ENCODE measurements at regions not wholly inside any gene's neighbourhood (a gene's known extent, or its start where the extent isn't known, plus 50 kb on each side); places are given as distances from the start of the nearest gene placed in this dataset.

DNA sequence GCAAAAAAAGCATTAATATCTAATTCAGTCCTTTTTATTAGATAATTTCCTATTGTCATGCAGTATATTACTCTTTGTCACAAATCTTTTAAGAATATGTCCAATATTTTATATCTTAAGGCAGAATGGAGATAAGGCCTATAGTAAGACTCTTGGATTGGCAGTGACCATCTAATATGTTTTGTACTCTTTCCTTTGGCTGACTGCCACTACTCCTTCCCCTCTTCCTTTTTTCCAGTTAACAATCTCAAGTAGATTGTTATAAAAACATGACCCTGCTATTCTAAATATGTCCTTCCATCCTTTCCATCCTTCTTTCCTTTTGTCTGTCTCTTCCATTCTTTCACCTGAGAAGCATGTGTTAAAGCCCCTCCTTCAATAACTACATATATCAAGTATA is 92.8 kb upstream of the TMEM168 start:
- DNase-seq (ENCODE audit: low read depth) = no peak

DNA sequence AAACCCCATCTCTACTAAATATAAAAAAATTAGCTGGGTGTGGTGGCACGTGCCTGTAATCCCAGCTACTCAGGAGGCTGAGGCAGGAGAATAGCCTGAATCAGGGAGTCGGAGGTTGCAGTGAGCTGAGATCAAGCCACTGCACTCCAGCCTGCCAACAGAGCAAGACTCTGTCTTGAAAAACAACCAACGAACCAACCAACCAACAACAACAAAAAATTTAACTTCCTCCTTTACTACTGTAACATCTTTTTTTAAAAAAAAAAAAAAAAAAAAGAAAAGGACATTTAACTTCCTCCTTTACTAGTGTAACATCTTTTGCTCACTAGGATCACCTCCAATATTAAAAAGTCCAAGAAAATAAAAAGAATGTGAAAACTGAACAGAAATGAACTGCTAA is 92.3 kb upstream of the TMEM168 start:
- DNase-seq (ENCODE audit: low read depth) = no peak

DNA sequence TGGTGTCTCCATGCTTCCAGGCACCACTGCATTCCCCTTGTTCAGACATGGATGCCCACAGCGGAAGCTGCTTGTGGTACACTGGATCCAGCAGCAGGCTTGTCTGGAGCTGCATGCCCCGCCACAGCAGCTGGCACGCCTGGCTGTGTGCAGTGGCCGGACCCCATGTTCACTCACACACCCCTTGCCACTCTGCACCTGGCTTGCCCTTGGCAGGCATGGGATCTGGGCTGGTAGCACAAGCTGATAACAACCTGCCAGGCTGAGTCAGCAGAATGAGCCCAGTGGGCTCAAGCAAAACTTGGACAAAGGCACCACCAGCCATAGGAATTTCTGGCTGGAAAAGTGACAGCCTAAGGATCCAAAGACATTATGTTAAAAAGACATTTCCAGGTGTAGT is 91.8 kb upstream of the TMEM168 start:
- no peak for DNase-seq (ENCODE audit: low read depth)

DNA sequence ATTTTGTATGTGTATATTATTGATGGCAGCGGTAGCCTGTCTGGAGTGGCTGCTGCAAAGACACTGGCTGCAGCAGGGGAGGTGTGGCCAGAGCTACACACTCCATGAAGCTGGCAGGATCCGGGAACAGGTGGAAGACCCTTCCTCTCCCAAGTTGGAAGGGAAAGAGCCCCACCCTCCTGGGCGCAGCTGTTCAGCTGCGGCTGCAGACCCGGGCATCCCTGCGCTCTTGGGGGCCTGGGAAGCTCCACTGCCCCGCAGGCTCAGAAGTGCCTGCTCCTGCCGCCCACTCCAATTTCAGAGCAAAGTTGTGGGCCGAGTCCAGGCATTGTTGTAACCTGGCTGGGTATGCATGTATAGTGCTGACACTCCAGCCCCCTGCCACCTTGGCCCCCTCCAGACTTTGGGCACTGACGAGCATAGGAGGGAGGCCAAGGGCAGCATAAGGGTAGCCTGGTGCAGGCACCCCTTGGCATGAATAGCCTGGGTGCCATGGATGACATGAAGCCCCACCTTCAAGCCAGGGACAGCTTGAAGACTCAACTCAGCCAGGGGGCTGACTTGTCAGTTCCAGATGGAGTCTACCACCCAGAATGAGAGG is 90.7 kb upstream of the TMEM168 start:
- DNase-seq (ENCODE audit: low read depth) = no peak

DNA sequence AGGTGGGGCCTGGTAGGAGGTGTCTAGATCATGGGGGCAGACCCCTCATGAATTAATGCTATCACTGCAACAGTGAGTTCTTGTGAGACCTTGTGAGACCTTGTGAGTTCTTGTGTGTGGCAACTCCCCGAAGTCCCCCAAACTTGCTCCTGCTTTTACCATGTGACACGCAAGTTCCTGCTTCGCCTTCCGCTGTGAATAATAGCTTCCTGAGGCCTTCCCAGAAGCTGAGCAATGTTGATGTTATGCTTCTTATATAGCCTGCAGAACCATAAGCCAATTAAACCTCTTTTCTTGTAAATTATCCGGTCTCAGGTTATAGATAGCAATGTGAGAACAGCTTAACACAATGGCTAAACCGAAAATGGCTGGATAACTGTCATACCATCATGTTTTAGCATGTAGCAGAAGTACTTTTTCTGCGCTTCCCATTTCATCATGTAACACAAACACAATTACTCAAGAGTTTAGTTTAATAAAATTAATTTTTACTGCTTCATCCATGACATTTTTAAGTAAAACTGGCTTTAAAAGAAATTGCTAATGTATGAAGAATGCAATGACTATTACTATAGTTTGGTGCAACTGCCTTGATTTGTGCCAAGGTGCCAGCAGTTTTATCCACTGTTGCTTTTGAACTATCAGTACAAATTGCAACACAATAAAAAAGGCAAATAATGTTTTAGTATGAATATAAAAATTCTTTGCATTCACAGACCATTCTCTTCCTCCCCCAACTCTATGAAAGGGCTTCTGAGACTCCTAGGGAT is 87.7 kb upstream of the TMEM168 start:
- no peak for DNase-seq (ENCODE audit: low read depth)

DNA sequence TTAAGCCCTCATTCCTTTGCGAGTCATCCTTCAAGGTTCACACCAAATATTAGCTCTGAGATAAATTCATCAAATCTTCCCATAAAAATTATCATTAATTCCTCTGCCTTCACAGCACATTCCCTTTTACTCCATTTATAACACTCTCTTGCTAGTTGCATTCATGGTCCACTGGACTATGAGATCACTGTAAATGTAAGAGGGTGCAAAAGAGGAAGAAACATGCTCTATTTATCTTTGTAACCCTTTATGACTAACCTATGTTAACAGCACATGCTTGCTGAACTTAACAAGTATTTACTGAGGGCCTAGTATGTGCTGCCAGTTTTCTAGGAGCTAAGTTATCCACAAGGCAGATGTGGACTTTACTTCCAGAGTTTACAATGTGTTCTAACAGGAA is 86.7 kb upstream of the TMEM168 start:
- DNase-seq (ENCODE audit: low read depth) = no peak

DNA sequence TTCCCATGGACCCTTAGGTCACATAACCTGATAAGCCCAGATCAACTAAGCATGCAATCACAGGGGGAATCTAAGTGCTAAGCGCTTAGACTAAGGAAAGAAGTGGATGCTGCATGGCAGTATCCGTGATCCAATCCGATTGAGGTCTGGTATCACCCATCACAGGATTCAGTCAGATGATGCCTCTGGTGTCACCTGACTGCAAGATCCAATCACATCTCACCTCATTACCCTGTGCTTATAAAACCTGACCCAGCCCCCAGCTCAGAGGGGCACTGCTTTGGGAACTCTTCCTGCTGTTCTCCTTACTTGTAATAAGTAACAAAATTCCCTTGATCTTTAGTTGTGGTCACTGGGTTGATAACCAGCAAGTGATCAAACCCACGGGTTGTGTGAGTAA is 84.7 kb upstream of the TMEM168 start:
- DNase-seq (ENCODE audit: low read depth) = no peak

DNA sequence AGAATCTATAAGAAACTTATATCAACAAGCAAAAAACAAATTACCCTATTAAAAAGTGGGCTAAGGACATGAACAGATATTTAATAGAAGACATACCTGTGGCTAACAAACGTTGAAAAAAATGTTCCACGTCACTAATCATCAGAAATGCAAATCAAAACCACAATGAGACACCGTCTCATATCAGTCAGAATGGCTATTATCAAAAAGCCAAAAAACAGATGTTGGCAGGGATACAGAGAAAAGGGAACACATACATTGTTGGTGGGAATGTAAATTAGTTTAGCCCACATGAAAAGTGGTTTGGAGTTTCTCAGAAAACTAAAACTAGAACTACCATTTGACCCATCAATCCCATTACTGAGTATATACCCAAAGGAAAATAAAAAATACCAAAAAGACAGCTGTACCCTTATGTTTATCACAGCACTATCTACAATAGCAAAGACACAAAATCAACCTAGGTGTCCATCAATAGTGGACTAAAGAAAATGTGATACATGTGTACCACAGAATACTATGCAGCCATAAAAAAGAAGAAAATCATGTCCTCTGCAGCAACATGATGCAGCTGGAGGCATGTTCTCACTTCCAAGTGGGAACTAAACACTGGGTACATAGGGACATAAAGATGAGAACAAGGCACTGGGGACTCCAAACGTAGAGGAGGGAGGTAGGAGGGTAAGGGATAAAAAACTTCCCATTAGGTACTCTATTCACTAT is 83.8 kb upstream of the TMEM168 start:
- no peak for DNase-seq (ENCODE audit: low read depth)

DNA sequence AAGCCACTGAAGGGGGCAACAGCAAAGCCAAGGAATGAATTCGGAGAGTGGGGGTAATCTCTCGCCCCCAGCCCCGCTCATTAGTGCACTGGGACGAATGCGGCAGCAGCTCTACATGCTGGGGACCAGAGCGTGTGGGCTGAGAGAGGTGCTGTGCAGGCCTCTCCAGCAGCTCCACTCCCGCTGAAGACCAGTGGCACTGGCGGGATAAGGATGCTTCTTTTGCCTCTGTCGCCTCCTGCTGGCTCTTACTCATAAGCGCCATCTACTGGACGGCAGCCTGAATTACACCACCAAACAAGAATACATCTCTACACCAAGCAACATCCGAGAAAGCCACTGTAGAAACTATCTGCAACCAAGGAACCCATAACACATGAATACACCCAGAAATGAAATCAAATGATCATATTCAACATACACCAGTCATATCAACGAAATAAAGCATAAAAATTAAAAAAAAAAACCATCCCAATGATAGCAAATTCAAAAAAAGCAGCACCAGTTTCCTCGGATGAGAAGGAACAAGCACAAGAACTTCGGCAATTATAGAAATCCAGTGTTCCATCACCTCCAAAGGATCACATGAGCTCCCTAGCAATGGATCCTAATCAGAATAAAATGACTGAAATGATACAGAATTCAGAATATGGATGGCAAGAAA is 79.0 kb upstream of the TMEM168 start:
- no peak for DNase-seq (ENCODE audit: low read depth)

DNA sequence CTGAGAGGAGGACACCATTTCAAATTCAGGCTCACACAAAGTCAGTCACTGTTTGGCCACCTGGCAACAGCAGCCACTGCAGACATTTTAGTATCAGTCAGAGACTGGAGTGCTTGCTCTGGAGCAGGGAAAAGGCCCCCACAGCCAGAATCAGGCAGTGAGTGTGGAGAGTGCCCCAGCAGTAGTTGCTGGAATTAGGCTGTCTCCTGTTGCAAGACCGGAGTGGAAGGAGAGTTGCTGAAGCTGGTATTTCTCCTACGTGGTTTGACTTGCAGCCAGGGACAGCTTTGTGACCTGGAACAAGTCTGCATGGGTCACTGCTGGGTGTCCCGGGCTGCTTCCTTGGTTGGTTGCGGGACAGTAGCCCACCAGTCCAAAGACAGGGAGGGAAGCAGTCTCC is 78.4 kb upstream of the TMEM168 start:
- no peak for DNase-seq (ENCODE audit: low read depth)

DNA sequence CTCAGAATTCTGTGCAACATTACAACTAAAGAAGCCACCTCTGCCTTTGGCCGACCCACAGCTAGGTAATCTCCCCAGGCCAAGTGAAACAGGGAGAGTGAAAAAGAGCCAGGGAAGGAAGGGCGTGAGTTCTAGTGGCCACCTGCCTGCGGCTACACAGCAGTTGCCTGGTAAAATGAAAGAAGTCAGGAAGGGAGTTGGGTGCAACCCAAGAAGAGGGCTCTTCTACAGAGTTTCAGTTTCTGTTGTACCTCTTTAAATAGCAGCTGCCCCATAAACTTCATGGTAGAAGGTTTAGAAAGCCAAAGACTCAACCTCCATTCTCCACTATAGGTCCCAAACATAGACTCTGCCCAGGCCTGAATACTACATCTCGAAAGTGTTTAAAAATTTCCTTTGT is 76.2 kb upstream of the TMEM168 start:
- DNase-seq (ENCODE audit: low read depth) = no peak

DNA sequence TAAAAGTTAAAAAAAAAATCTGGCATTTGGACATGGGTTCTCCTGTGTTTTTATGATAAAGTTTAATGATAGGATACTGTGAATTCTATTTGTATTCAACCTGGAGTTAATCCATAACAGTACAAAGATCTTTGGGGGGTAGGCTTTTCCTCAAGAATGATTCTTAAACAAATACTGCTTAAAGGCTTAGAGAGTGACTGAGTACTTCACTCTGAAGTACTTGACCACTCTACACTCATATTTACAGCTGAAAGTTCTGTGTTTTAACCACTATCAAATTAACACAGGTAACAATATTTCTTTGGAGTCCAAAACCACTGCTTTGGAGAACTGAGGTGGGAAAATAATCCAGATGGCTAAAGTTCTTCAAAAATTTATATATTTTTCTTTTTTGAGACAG is 74.2 kb upstream of the TMEM168 start:
- no peak for DNase-seq (ENCODE audit: low read depth)

DNA sequence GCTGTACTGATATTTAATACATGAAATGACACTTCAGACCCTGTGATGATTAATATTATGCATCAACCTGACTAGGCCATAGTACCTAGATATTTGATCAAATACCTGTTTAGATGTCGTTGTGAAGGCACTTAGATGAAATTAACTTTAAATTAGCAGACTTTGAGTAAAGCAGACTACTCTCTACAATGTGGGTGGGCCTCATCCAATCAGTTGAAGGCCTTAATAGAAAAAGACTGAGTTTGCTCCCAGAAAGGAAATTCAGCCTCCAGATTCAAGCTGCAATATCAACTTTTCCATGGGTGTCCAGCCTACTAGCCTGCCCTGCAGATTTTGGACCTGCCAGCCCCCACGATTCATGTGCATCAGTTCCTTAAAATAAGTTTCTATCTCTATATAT is 68.6 kb upstream of the TMEM168 start:
- no peak for DNase-seq (ENCODE audit: low read depth)

DNA sequence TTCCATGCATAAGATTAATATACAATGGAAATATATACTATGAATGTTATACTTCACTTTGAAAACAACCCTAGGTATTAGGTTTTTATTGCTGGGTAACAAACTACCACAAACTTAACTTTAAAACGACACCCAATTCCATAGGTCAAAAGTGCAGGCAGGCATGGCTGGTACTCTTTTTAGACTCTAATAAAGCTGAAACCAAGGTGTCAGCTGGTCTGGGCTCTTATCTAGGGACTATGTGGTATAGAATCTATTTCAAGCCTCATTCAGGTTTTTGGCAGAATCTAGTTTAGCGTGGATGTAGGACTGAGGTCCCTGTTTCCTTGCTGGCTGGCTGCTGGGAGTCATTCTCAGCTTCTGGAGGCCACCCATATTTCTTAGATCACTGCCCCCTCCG is 65.0 kb upstream of the TMEM168 start:
- DNase-seq (ENCODE audit: low read depth) = no peak

DNA sequence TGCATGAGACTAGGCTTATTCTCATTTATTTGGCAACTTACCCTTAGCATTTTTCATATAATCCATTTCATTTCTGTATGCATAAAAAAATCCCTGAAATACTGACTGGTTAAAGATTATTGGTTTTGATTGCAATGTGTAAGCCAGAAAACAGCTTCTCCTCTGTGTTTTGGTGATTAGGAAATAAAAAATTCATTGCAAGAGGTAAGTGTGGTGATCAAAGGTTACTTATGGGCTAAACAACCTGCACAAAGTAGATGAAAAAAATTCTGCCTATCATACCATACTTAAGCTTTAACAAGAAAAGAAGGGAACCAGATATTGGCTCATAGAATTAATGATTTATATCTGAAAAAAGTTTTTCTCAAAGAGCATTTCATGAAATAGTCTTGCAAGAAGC is 64.0 kb upstream of the TMEM168 start:
- no peak for DNase-seq (ENCODE audit: low read depth)

DNA sequence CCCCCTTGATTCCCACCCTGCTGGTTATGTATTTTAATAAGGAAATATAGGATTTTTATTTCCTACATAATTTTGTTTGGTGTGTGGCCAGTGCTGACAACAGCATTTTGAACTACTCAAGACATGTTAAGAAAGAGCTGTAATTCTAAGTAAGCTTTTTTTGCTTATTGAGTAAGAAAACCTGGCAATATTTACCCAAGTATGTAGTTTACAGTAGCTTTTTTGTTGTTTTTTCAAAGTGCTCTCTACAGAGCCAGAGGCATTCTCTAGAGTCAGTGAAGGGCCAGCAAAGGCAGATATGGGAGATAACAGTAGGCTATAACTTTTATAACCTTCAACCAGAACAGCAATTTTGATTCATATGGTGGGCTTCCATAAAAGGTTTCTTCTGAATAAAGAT is 63.2 kb upstream of the TMEM168 start:
- DNase-seq (ENCODE audit: low read depth) = no peak

DNA sequence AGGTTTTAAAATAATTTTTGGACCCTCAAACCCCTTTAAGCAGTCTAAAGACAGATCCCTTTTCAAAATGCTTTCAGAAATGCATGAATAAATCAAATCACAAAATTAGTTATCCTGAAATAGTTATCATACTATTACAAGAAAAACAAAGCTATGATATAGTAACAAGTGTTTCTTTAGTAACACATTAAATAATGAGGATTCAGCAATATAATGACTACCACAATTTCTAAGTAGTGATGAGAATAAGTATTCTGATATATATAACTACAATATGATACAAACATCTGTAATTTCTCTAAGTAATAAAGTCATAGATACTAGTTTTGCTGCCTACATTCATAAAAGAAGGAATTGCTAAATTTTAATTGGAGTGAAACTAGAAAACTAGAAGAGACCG is 53.0 kb upstream of the TMEM168 start:
- no peak for DNase-seq (ENCODE audit: low read depth)
